Gastrocnemius medialis (tissue), 4 donors: ENCODE measurements at regions not wholly inside any gene's neighbourhood (a gene's known extent, or its start where the extent isn't known, plus 50 kb on each side); places are given as distances from the start of the nearest gene placed in this dataset.

Experiments
- CTCF ChIP-seq, 5 experiments: fragments of 450-650 bp in 3 of 5; fragments of 200-600 bp in 2 of 5; sonication (generic) in 2 of 5; IDR thresholded peaks in 4 of 5; conservative IDR thresholded peaks in 1 of 5; 1 replicate in 4 of 5; 2 replicates in 1 of 5; pipeline ENCODE4 v1.5.1; 2016 to 2019; ENCODE audit warnings: antibody characterized with exemption in 5 of 5, mild to moderate bottlenecking in 3 of 5, moderate library complexity in 3 of 5
- POLR2A ChIP-seq, 2 donors: fragments of 450-650 bp; IDR thresholded peaks; one replicate each; pipeline ENCODE4 v1.6.1; 2017; ENCODE audit warnings: antibody characterized with exemption in 2 of 2, mild to moderate bottlenecking in 2 of 2, moderate library complexity in 2 of 2

DNA sequence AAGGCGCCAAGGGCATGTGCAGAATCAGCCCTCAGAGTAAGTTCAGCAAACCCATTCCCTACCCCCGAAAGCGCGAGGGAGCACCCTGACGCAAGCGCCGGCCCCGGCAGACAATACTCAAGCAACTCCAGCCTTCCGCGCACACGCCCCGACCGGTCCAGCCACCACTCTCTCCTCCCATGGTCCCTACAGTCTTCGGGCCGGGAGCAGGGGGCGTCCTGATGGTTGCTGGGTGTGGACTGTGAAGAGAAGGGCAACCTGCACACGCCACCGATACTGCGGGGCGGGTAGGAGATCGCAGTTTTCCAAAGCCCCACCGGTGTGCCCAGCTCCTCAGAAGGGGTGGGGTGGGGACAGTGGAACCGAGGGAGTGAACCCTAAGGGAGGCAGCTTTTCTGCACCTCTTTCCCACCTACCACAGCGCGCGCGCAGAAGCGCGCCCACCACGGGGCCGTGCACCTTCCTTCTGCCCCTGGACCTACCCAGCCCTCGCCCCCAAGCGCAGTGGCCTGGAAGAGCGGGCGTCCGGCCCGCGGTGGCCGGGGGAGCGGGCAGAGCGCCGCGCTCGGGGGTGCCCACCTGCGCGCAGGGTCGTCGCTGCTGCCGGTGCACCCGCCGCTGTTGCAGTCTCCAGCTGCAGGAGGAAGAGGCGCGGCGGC lies 650.2 kb upstream of the DIPK2B start:
- TF ChIP-seq CTCF (IDR thresholded peaks at IDR 0.05 in 4 of 5, conservative IDR thresholded peaks at IDR 0.05 in 1 of 5) = no peak
- TF ChIP-seq POLR2A (IDR thresholded peaks at IDR 0.05) = no peak
